Neural crest cell (in vitro differentiated cells): ENCODE measurements at regions not wholly inside any gene's neighbourhood (a gene's known extent, or its start where the extent isn't known, plus 50 kb on each side); places are given as distances from the start of the nearest gene placed in this dataset.

ENCODE experiments used
- DNase-seq: peaks from one replicate; pipeline ENCODE4 v3.0.0; 2021; ENCODE audit warnings: low read depth, mixed read lengths, low spot score
- H3K27ac Mint-ChIP-seq: one replicate; pipeline ENCODE4 v1.8.0; 2021; ENCODE audit warnings: mild to moderate bottlenecking, mixed read lengths; ENCODE audit not compliant: unreplicated experiment
- H3K27me3 Mint-ChIP-seq: 2 replicates; pipeline ENCODE4 v1.8.0; 2021; ENCODE audit warnings: low read depth, mild to moderate bottlenecking, mixed read lengths
- H3K36me3 Mint-ChIP-seq: 2 replicates; pipeline ENCODE4 v1.8.0; 2021; ENCODE audit warnings: low read depth, mild to moderate bottlenecking, mixed read lengths
- H3K4me1 Mint-ChIP-seq: 2 replicates; pipeline ENCODE4 v1.8.0; 2021; ENCODE audit warnings: mixed read lengths
- H3K4me3 Mint-ChIP-seq: one replicate; pipeline ENCODE4 v1.8.0; 2021; ENCODE audit warnings: mild to moderate bottlenecking, mixed read lengths
- H3K9me3 Mint-ChIP-seq: 2 replicates; pipeline ENCODE4 v1.8.0; 2021; ENCODE audit warnings: mixed read lengths
- TF ChIP-seq, protein P1 (sequence below): fragments of 200-600 bp; sonication (generic); conservative IDR thresholded peaks from 2 replicates; pipeline ENCODE4 v1.5.0; 2021; ENCODE audit warnings: antibody characterized with exemption, mild to moderate bottlenecking

DNA sequence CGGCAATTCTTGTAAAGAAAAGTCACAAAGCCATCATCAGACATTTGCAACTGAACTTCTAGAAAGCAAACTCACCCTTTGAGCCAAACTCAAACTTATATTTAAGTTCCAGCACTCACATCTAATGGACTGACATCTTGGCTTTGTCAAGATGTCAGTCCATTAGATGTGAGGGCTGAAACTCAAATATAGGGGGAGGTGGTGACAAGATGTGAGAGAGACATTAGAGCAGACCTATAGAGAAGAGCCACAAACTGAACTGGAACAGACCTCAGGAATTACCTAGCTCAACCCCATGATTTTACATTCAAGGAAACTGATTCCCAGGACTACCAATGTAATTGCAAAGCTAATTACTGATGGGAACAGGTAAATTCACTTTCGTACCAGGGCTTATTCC, 543.8 kb downstream of the TNS1 start:
- DNase-seq = no peak
- Mint-ChIP-seq H3K4me3 (no peak overlapping the region), H3K27ac (no peak overlapping the region), H3K4me1 (peaks cover 12% of the 10 kb centered on the region), H3K36me3 (no peaks in the 10 kb centered on the region), H3K9me3 (peaks cover 2% of the 10 kb centered on the region), H3K27me3 (no peaks in the 10 kb centered on the region)
- TF ChIP-seq, protein P1, sequence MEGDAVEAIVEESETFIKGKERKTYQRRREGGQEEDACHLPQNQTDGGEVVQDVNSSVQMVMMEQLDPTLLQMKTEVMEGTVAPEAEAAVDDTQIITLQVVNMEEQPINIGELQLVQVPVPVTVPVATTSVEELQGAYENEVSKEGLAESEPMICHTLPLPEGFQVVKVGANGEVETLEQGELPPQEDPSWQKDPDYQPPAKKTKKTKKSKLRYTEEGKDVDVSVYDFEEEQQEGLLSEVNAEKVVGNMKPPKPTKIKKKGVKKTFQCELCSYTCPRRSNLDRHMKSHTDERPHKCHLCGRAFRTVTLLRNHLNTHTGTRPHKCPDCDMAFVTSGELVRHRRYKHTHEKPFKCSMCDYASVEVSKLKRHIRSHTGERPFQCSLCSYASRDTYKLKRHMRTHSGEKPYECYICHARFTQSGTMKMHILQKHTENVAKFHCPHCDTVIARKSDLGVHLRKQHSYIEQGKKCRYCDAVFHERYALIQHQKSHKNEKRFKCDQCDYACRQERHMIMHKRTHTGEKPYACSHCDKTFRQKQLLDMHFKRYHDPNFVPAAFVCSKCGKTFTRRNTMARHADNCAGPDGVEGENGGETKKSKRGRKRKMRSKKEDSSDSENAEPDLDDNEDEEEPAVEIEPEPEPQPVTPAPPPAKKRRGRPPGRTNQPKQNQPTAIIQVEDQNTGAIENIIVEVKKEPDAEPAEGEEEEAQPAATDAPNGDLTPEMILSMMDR = no peak

DNA sequence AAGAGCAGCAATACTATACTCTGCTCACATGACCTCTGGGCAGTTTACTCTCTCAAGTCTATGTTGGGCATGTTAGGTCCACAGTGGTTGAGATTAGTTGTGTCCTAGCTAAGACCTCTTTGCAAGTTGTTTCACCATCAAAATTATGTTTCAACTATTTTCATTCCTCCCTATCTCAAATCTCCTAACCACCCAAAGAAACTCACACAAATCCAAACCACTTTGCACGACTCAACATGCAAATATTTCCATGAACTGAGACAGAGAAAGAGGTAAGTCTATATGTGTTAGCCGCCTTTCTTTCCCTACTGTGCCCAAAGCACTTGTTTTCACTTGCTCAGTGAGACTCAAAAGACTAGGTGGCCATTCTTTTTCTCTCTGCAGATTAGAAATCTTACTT, 546.8 kb downstream of the TNS1 start:
- Mint-ChIP-seq H3K4me3 (no peak overlapping the region), H3K4me1 (peaks cover 24% of the 10 kb centered on the region), H3K27ac (no peak overlapping the region), H3K9me3 (peaks cover 4% of the 10 kb centered on the region), H3K27me3 (no peaks in the 10 kb centered on the region), H3K36me3 (no peaks in the 10 kb centered on the region)
- TF ChIP-seq, protein P1 = no peak
- DNase-seq = no peak

DNA sequence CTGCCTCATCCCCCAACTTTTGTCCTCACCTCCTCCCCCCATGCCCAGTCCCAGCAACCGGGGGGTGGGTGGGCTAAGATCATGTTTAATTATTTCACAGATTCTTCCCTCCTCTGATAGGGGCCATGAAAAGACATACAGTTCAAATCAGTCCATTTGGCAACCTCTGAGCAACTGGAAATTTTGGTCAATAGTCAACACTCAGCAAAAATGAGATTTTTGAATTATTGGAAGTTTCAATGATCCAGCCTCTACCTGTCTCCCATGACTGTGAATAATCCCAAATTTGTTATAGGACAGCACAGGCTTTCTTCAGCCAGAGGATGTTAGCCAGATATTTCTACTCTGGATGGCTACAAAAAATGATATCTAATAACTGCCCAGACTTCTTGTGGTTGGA, 549.9 kb downstream of the TNS1 start:
- H3K4me3 Mint-ChIP-seq = no peak overlapping the region
- H3K4me1 Mint-ChIP-seq = peaks cover 35% of the 10 kb centered on the region
- no peaks in the 10 kb centered on the region for H3K27me3 Mint-ChIP-seq
- H3K27ac Mint-ChIP-seq = no peak overlapping the region
- no peak for DNase-seq
- no peaks in the 10 kb centered on the region for H3K36me3 Mint-ChIP-seq
- TF ChIP-seq, protein P1 = no peak
- H3K9me3 Mint-ChIP-seq = peaks cover 4% of the 10 kb centered on the region

DNA sequence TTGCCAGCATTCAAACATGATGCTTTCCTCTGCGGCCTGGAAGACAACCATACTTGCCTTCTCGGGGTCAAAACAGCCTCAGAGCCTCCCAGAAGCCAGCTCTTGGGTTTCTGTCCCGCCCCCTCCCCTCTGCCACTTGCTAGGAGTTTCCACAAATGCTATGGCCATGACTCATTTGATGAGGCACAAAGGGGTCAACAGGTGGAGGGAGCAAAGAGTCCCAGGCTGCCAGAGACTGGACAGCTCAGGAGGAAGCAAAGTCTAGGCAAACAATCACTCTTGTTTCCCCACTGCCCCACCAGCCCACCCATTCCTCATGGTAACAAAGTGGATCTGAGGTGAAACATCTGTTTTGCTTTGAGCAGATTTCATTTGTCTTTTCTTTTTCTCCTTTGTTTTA, 551.1 kb downstream of the TNS1 start:
- DNase-seq = no peak
- Mint-ChIP-seq H3K36me3 (no peaks in the 10 kb centered on the region), H3K9me3 (peaks cover 4% of the 10 kb centered on the region), H3K4me3 (no peak overlapping the region), H3K4me1 (peaks cover 35% of the 10 kb centered on the region), H3K27ac (no peak overlapping the region), H3K27me3 (no peaks in the 10 kb centered on the region)
- TF ChIP-seq, protein P1 = no peak

DNA sequence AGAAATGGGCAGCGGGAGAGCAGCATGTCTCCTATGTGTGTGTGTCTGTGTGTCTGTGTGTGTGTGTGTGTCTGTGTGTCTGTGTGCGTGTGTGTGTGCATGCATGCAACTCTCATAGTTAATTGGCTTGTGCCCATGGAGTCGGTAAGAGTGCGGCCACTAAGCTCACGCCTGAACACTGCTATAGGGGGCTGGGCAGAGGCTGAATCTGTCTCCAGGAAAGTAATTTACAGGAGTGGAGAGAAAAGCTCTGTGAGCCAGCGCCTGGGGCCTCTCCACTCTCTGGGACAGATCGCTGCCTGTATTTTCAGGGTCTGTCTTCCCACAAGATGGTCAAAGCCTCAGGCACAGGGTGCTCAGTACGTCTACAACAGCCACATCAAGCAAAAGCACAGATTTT, 553.4 kb downstream of the TNS1 start:
- H3K27ac Mint-ChIP-seq = peak overlapping the region; percentile 57
- no peak overlapping the region for H3K4me3 Mint-ChIP-seq
- DNase-seq = no peak
- no peaks in the 10 kb centered on the region for H3K27me3 Mint-ChIP-seq
- TF ChIP-seq, protein P1 = no peak
- H3K9me3 Mint-ChIP-seq = peaks cover 8% of the 10 kb centered on the region
- no peaks in the 10 kb centered on the region for H3K36me3 Mint-ChIP-seq
- peaks cover 24% of the 10 kb centered on the region for H3K4me1 Mint-ChIP-seq

DNA sequence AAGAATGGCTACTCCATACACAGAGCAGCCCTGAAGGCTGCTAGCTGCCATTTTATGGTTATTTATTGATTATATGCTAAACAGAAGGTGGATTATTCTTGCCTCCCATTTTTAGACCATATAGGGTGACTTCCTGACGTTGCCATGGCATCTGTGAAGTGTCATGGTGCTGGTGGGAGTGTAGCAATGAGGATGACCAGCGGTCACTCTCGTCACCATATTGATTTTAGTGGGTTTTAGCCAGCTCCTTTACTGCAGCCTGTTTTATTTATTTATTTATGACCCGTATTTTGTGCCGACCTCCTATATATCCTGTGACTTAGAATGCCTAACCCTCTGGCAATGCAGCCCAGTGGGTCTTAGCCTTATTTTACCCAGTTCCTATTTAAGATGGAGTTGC, 553.9 kb downstream of the TNS1 start:
- TF ChIP-seq, protein P1 = no peak
- Mint-ChIP-seq H3K27me3 (no peaks in the 10 kb centered on the region), H3K4me1 (peaks cover 30% of the 10 kb centered on the region), H3K4me3 (no peak overlapping the region), H3K27ac (peak overlapping the region; percentile 57), H3K36me3 (no peaks in the 10 kb centered on the region), H3K9me3 (peaks cover 5% of the 10 kb centered on the region)
- DNase-seq = no peak
